Cardiac septum (tissue), 1 donor: ENCODE measurements at regions not wholly inside any gene's neighbourhood (a gene's known extent, or its start where the extent isn't known, plus 50 kb on each side); places are given as distances from the start of the nearest gene placed in this dataset.
"Not testable (repeated sequence)": the region's sequence is repeated elsewhere in the genome, so short reads cannot be mapped to it uniquely, and the experiment has no call there.

Experiments
- DNase-seq: peaks from one replicate; pipeline ENCODE4 v3.0.0-alpha.2; 2020; ENCODE audit warnings: low spot score
- intact Hi-C: fragments of 100-400 bp; cut with DNase I; formaldehyde crosslinking; loops from one replicate; pipeline ENCODE4 v1.14.0; 2022
- donor health status: DM: no; HTN: no; CAD: no.

DNA sequence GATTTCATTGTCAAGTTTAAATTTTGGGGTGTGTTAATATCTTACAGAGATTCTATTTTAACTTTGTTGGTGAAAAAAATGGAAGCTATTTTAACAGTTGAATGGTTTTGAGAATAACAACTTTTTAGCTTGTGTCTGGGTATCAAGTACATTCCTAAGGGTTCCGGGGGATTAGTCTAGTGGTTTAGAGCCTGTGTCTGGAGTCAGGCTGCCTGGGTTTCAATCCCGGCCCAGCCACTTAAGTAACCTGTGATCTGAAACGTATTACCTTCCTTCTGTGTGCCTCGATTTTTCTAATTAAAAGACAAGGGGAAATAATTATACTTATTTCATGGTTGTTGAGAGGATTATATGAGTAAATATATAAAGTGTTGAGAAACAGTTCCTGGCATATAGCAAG is 288.6 kb upstream of the NR3C2 start:
- DNase-seq: no peak
- intact Hi-C loops: no loop called here

DNA sequence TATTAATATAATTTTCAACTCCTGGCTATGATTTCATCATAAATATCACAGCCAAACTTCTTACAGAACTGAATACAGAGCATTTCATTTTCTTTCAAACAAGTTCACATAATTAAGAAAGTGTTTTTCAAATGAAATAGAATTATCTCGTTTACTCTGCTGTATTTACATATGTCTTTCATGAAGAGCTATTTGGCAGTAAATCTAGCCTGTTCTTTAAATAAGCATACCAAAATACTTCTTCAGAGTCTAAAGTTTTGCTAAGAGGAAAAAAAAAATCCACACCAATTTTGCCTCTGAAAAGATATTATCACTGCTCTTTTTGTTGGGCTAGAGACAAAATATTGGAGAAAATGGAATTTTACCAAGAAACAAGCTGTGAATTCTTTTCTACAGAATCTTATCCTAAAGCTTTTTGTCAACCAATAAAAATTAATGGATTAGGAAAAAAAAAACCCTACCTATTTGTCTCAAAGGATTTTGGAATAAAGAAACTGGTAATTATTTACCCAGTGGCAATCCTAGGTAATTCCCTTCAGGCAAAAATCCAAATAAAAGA is 287.9 kb upstream of the NR3C2 start:
- intact Hi-C loops: no loop called here
- DNase-seq: no peak

DNA sequence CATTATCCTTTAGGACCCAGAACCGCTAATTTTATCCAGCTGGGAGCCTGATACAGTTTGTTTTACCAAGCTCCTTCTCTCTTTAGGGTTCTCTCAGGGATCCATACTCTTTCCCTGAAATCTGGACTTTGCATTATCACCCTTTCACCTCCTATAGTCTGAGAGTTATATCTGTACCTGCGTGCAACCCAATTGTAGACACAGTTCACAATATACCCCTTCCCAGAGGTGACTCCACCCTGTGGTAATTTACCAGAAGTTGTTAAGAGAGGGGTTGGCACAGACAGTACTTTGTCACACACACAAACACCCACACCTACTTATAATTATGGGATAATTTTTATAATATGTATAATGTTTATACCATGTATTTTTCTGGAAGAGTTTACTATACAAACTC is 275.8 kb upstream of the NR3C2 start:
- intact Hi-C loops: no loop called here
- DNase-seq: no peak

DNA sequence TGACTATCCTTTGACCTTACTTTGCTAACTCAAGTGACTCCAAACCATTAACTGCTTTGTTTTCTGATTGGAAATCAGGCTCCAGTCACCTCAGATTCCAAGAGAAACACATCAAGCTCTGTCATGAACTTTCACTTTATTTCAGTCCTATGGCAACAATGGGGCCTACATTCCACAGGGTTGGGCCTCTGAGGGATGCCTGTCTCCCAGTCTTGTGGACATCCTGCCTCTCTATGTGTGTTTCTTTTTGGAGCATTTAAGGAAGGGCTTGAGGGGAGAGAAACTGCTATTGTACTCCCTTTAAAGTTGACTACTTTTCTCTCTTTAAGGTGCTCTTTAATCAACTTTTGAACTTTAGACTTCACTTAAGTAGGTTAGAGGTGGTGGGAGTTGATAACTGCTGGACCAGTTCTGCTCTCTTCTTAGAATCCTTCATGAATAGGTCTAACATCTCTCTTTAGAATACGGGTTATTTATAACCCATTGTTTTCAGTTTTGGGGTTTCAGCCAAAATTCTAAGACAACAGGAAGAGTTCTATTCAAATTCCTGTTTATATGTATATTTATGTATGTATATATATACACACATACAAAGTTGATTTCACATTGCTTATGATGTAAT is 274.3 kb upstream of the NR3C2 start:
- intact Hi-C loops: no loop called here
- no peak for DNase-seq

DNA sequence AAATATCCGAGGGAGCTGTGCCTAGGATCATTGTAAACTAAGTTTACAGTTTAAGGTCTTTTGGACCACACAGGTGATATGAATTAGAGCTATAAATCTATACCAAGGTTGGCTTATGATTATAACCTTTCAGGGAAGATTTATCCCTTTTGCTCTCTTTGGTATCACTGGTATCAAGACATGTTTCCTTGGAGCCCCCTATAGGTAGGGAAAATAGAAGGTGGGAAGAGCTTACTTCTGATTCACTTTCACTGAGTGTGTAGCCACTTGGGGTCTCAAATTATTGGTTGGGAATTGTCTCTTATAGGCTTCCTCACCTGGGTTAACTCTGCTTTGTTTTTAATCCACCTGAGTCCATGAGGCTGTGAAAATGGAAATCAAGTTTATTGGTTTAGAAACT is 262.1 kb upstream of the NR3C2 start:
- intact Hi-C loops: no loop called here
- no peak for DNase-seq

DNA sequence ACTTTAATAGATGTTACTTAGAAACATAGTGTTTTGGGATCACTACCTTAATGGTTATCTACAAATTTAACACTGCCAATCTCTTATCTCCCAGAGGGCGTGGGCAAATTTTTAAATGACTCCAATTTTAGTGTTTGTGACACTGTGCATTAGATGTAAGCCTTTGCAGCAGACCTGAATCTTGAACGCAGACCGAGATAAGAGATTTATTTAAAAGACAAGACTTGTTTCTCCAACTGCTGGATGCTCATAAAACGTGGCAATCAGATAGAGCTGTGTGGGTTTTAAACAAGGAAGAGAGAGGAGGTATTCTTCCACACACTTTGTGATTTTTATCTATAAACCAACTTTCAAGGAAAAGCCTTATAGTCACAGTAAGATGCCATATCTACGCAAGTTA is 252.5 kb upstream of the NR3C2 start:
- intact Hi-C loops: no loop called here
- DNase-seq: no peak

DNA sequence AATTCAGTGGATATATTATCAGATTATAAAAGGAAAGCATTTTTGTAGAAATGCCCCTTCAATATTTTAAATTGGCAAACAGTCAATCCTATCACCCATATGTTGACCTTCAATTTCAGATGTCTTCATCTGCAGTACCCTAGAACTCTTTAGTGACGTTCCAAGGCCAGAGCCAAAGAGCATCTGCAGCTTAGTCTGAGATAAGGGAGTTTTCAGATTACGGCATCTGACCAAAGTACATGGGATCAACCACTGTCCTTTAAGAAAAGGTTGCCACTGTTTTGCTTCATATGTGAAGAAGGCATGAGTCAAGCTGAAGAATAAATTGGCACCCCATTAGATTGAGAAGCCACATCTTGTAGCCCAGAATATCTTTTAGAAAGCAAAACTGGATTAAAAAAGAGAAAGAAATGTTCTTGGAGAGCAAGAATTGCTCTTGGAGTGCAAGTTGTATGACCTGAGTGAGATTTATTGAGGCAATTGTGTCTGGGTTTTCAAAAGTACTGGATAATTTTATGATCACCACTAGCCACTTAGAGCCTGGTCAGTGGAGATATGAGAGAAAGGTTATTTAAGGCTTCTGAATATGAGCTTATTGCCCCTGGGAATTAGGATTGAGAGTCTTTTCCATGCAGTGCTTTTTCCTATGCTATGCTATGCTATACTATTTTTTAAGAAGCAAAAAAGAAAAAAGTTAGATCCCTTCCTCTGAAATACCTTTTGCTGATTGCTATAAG is 251.9 kb upstream of the NR3C2 start:
- intact Hi-C loops: no loop called here
- no peak for DNase-seq

DNA sequence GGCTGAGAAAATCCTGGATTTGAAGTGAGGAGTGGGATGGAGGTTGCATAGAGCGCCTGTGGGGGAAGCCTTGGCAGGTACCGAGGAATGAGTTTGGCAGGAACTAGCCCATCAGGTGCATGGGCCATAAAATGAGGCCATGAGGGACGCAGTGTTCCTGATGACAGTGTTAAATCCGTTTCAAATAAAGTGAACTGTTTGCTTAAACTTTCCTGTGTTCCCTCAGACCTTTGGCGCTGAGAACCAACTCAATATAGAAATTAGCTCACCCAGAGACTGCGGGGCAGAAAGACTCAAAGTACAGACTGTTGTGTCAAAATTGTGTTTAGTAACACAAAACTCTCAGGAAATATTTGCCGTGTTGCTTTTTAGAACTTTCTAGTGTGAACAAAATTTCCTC is 250.0 kb upstream of the NR3C2 start:
- no peak for DNase-seq
- intact Hi-C loops: no loop called here

DNA sequence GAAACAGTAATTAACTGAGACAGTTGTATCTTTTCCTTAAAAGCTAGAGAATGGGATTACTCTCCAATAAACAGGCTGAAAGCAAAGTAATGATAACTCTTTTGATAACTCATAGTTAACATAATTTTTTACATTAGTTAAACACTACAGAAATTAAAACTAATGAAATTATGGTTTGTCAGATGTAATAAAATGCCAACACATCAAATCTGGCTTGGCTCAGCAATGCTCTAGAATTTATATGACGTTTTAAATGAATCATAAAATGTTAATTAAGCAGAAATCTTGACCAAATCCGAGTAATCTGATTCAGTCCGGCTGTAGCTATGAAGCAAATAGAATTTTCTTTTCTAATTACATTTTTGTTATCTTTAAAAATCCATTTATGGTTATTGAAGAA is 244.2 kb upstream of the NR3C2 start:
- intact Hi-C loops: no loop called here
- no peak for DNase-seq

DNA sequence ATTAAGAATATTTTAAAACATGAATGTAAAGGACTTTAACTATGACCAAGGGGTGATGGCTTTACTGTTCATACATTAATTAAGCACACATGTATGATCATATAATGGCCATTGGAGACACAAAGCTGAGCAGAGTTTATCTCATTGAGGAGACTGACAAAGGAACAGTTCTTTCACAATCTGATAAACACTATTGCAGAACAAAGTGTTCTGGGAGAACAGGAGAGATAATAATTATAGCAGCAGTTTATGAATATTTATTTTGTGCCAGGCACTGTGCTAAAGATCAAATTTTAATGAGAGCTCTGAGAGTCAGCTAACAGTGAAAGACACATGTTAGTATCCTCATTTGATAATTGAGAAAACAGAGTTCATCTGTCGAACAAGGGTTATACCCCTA is 242.4 kb upstream of the NR3C2 start:
- intact Hi-C loops: no loop called here

DNA sequence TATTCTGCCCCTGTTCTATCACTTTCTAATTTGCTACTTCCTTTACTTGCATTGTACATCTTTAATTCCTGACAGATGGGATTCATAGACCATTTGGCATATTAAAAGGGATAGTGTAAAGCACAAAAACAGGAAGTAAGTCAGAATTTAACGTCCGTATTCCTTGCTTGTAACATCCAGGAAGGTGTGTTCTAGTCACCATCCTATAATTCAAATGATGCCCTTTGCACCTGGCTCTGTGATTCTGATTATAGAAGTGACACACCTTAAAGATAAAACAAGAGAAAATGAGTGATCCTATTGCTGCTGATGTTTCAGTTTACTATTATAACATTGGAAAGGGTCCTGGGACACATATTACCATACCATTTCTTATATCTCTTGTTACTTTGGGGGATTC is 238.7 kb upstream of the NR3C2 start:
- no peak for DNase-seq
- intact Hi-C loops: no loop called here

More for the DNA sequence above, 242.4 kb upstream of the NR3C2 start:
- DNase-seq: no peak

DNA sequence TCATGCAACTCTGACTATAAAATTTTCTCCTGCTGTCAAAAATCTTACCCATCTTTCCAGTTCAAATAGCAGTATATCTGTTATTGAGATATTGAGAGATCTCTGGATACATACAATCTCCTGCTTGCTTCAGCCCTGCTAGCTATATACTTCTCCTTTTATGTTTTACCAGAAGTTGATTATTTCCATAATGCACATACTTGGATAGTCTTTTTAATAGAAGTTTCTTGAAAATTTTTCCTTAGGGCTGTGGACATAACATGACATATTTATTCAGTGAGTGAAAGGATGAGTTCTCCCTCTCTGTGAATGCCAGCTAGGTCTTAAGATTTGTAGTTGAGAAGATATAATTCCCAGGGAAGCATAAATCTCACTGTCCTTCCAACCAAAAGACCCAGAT is 234.1 kb upstream of the NR3C2 start:
- intact Hi-C loops: no loop called here
- DNase-seq: no peak

DNA sequence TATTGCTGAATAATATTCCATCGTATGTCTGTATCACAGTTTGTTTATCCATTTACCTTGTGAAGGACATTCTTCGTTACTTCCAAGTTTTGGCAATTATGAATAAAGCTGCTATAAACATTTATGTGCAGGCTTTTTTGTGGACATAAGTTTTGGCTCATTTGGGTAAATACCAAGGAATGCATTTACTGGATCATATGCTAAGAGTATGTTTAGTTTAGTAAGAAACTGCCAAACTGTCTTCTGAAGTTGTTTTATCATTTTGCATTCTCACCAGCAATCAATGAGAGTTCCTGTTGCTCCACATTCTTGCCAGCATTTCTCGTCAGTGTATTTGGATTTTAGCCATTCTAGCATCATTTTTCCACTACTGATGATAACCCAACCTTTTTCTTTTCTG is 232.7 kb upstream of the NR3C2 start:
- intact Hi-C loops: no loop called here
- no peak for DNase-seq

DNA sequence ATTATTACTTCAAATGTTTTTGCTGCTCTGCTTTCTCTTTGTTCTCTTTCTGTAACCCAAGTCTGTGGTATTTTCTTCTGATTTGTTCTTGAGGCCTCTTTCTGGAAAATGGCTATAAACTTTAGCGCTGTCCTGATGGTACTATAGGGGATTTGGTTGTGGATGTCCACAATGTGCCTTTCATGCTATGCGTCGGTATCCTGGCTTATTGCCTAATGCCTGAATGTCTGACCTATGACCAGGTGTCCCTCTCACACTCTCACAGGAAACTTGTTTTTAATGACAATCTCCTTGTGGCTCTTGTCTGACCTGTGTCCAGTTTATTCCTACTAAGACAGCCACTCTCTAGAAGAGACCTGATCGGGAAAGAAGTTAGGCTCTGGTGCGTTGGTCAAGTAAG is 222.4 kb upstream of the NR3C2 start:
- intact Hi-C loops: no loop called here
- no peak for DNase-seq

DNA sequence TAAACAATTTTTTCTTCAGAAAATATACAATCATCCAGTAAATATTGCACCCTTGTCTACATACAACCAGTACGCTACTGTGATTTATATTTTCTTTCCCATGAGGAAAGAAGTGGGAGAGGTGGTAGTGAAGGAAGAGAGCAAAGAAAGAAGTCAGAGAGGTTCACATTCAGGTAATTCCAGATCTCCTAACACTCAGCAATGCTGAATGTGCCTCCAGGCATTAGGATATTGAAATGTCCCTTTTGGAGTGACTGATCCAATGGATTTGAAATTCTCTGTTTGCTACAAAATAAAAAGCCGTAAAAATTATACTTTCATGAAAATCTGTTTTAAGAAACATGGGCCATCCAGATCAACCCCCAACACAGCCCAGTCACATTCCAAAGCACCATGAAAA is 211.9 kb upstream of the NR3C2 start:
- intact Hi-C loops: no loop called here
- no peak for DNase-seq

DNA sequence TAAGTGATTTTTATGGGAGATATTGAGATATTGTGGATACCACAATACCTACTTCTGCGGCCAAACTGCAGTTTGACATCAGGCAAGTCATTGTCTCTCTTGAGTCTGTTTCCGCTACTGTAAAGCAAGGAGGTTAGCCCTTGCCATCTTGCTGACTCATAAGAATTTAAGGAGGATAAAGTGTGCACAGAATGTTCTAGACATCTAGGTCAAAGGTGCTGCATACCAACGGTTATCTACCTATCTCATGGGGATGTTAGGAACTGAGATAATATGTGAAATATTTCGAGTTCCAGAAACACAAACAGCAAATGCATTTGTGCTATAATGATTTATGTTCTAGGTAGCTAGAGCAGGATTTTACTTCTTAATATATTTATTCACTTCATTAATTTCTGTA is 211.5 kb upstream of the NR3C2 start:
- intact Hi-C loops: no loop called here
- no peak for DNase-seq

DNA sequence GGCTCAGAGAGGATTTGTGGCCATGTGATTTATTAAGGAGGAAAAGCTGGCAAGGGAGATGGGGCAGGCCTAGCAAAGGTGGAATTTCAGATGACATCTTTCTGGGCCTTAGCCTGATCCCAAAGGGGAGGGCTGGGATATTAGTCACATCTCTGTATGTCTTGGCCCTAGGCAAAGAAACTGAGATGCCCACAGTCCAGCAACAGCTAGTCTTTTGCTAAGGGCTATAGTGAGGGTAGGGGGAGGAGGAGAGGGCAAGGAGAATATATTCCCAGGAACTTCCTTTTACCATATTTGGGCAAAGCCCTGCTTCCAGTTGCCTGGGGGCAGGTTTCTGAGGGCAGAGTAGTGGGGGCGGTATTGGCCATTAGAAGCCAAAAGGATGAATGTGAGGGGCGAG is 209.8 kb upstream of the NR3C2 start:
- DNase-seq: no peak
- intact Hi-C loops: no loop called here

DNA sequence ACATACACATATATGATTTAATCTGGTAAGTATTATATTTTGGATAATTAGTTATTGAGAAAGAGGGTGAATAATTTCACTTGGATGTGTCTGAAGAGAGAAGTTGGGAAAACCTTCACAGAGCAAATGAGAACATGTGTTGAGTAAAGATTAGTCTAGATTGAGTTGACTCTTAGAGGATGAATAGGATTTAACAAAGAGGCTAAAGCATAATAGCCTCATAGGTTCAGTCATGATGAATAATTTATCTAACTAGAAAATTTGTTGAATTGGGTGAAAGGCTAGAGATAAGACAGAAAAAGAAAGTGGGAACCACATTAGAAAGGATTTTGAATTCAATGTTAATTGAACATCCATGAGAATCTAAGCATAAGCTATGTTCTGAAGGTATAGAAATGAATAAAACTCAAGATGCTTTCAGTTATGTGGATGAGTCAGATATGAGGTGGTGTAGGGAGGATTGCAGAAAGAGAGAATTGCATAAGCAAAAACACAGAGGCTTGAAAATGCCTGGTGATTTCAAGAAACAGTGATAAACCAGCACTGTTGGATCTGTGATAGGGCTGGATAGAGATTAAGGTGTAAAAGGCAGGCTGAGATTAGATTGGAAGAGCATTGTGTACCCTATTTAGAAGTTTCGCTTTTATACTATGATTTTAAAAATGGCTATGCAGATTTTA is 207.6 kb upstream of the NR3C2 start:
- intact Hi-C loops: no loop called here
- no peak for DNase-seq

DNA sequence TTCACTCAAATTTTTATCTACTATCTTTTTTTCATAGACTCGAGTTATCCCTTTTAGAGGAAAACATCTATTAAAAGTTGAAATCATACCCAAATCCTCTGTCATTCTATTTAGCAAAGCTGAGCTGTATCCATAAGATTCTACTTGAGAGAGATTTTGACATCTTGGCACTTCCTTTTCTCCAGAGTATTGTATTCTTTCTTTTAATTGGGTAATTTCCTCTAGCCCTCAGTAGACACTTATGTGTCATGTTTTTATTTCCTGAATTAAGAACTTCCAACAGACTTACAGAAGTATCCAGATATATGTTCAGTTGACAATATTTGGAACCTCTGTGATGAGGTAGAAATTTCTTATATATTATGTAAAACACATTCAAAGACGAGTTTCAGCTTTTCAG is 201.6 kb upstream of the NR3C2 start:
- no peak for DNase-seq
- intact Hi-C loops: no loop called here

DNA sequence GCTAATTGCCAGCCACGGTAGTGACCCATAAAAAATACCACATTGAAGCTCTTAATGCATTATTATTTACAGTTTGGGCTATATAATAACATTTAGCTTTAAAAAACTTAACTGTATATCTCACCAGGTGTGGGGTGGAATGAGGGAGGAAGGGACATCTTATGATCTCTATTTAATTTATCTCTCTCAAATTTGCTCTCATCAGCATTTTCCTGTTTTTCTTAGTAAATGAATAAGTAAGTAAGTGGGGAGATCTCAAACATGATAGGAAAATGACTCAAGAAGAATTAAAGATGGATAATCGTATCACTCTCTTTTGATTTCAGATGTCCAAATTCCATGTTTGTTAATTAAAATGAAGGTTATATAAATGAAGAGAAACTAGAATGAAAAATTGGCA is 200.7 kb upstream of the NR3C2 start:
- DNase-seq: no peak

DNA sequence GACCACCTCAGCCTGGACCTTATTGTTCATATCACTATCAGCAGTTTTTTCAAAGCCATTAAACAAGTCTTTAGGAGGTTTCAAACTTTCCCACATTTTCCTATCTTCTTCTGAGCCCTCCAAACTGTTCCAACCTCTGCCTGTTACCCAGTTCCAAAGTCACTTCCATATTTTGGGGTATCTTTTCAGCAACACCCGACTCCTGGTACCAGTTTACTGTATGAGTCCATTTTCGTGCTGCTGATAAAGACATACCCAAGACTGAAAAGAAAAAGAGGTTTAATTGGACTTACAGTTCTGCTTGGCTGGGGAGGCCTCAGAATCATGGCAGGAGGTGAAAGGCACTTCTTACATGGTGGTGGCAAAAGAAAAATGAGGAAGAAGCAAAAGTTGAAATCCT is 195.9 kb upstream of the NR3C2 start:
- DNase-seq, intact Hi-C loops: not testable (repeated sequence)

More for the DNA sequence above, 200.7 kb upstream of the NR3C2 start:
- intact Hi-C loops: no loop called here
